HCT116 (cell line): ENCODE measurements at regions not wholly inside any gene's neighbourhood (a gene's known extent, or its start where the extent isn't known, plus 50 kb on each side); places are given as distances from the start of the nearest gene placed in this dataset.

Experiments
- ATAC-seq: fragments of 200-7000 bp; cut with Tn5 transposase; 2 replicates; pipeline ENCODE4 v1.9.1; 2020; ENCODE audit warnings: mild to moderate bottlenecking, moderate library complexity
- BruUV-seq: library from RNA; stranded (reverse); fragments of 400-500 nt; replicated peaks from 2 replicates; lab custom pipeline; 2021; lab: Mats Ljungman, UMichigan
- CTCF ChIA-PET: fragments of 300-600 bp; sonication (Branson Sonifier 250); formaldehyde crosslinking; loops from one replicate; lab custom pipeline; 2021; ENCODE audit warnings: antibody characterized with exemption; lab: Charles Lee
- POLR2A ChIA-PET: fragments of 300-600, 350-600 bp; sonication (Branson Sonifier 250); formaldehyde crosslinking; loops from one replicate; lab custom pipeline; 2021; ENCODE audit warnings: antibody characterized with exemption; lab: Charles Lee
- RAD21 ChIA-PET, 2 experiments: fragments of 300-600 bp; sonication (Branson Sonifier 250); formaldehyde crosslinking; loops; one replicate each; lab custom pipeline; 2023; ENCODE audit warnings: low total read pairs in 2 of 2; ENCODE audit not compliant: uncharacterized antibody in 2 of 2, unreplicated experiment in 2 of 2, low non-redundant PET in 1 of 2; lab: Charles Lee
- DNase-seq: peaks from one replicate; pipeline ENCODE4 v3.0.0-alpha.2; 2010; ENCODE audit warnings: low read depth, low spot score
- H2AFZ ChIP-seq: fragments of 200-600 bp; shearing (Covaris generic), sonication (generic); 2 replicates; pipeline ENCODE4 v1.6.1; 2017; ENCODE audit warnings: low read depth, mixed run types, mixed read lengths, antibody characterized with exemption, low read length; ENCODE audit not compliant: poor library complexity, severe bottlenecking
- H3K27ac ChIP-seq: 2 replicates; pipeline ENCODE4 v1.5.1; 2012; ENCODE audit warnings: low read depth, low read length
- H3K27me3 ChIP-seq: fragments of 200-600 bp; sonication (generic); 2 replicates; pipeline ENCODE4 v1.6.1; 2016; ENCODE audit warnings: mixed run types, low read length, mixed read lengths; ENCODE audit not compliant: insufficient read depth
- H3K36me3 ChIP-seq, 2 experiments: fragments of 200-500 bp in 1 of 2; fragments of 200-600 bp in 1 of 2; sonication (Bioruptor generic) in 1 of 2; sonication (generic) in 1 of 2; 2 replicates each; pipeline versions ENCODE4 v1.5.1 to v1.6.1; 2014 to 2016; ENCODE audit warnings: low read length in 2 of 2, inconsistent platforms in 1 of 2, mixed read lengths in 1 of 2, mixed run types in 1 of 2; ENCODE audit not compliant: insufficient read depth in 2 of 2, control insufficient read depth in 1 of 2
- H3K4me1 ChIP-seq, 2 experiments: fragments of 200-600 bp in 1 of 2; sonication (generic) in 1 of 2; 2 replicates each; pipeline versions ENCODE4 v1.5.1 to v1.6.1; 2012 to 2017; ENCODE audit warnings: low read length in 2 of 2, inconsistent platforms in 1 of 2, mild to moderate bottlenecking in 1 of 2, mixed read lengths in 1 of 2, mixed run types in 1 of 2, moderate library complexity in 1 of 2; ENCODE audit not compliant: insufficient read depth in 2 of 2, control insufficient read depth in 1 of 2
- H3K4me2 ChIP-seq: fragments of 200-600 bp; sonication (generic); 2 replicates; pipeline ENCODE4 v1.6.1; 2017; ENCODE audit warnings: mixed run types, low read length, mixed read lengths
- H3K4me3 ChIP-seq, 2 experiments: fragments of 200-600 bp in 1 of 2; sonication (generic) in 1 of 2; replicated peaks in 1 of 2; 2 replicates each; pipeline ENCODE4 v1.5.1; 2011 to 2016; ENCODE audit warnings: low read length in 2 of 2, control low read depth in 1 of 2, low read depth in 1 of 2, mild to moderate bottlenecking in 1 of 2, mixed read lengths in 1 of 2, mixed run types in 1 of 2
- H3K79me2 ChIP-seq: fragments of 200-600 bp; sonication (generic); 2 replicates; pipeline ENCODE4 v1.6.1; 2017; ENCODE audit warnings: mild to moderate bottlenecking, mixed run types, low read length, moderate library complexity, mixed read lengths; ENCODE audit not compliant: insufficient read depth
- H3K9ac ChIP-seq: fragments of 200-600 bp; sonication (generic); 2 replicates; pipeline ENCODE4 v1.6.1; 2016; ENCODE audit warnings: low read length, mixed read lengths
- H3K9me2 ChIP-seq: fragments of 200-600 bp; sonication (generic), shearing (Covaris generic); 2 replicates; pipeline ENCODE4 v1.6.1; 2017; ENCODE audit warnings: mixed run types, mild to moderate bottlenecking, moderate library complexity; ENCODE audit not compliant: insufficient read depth
- H3K9me3 ChIP-seq, 2 experiments: fragments of 200-500 bp in 1 of 2; fragments of 200-600 bp in 1 of 2; sonication (Bioruptor generic) in 1 of 2; sonication (generic) in 1 of 2; 2 replicates each; pipeline ENCODE4 v1.6.1; 2014 to 2017; ENCODE audit warnings: low read length in 2 of 2, mixed read lengths in 2 of 2, inconsistent platforms in 1 of 2, low read depth in 1 of 2, mild to moderate bottlenecking in 1 of 2, mixed run types in 1 of 2, moderate library complexity in 1 of 2; ENCODE audit not compliant: control insufficient read depth in 1 of 2, insufficient read depth in 1 of 2
- H4K20me1 ChIP-seq: fragments of 200-600 bp; sonication (generic), shearing (Covaris generic); 2 replicates; pipeline ENCODE4 v1.6.1; 2017; ENCODE audit warnings: mixed run types, mild to moderate bottlenecking, moderate library complexity; ENCODE audit not compliant: insufficient read depth
- ATF3 ChIP-seq: IDR thresholded peaks from 2 replicates; pipeline ENCODE4 v1.6.1; 2012
- CEBPB ChIP-seq: IDR thresholded peaks from 2 replicates; pipeline ENCODE4 v1.6.1; 2012; ENCODE audit warnings: low read depth
- FOSL1 ChIP-seq: IDR thresholded peaks from 2 replicates; pipeline ENCODE4 v1.6.1; 2012; ENCODE audit warnings: low read depth
- REST ChIP-seq: IDR thresholded peaks from 2 replicates; pipeline ENCODE4 v1.6.1; 2012; ENCODE audit warnings: low read depth
- ZNF274 ChIP-seq: fragments of 200-500 bp; sonication (Bioruptor generic); IDR thresholded peaks from 2 replicates; pipeline ENCODE4 v1.6.1; 2014; ENCODE audit warnings: mild to moderate bottlenecking, low read depth, low read length, inconsistent platforms
- intact Hi-C: fragments of 100-400 bp; cut with micrococcal nuclease; formaldehyde crosslinking; loops from 2 replicates; pipeline ENCODE4 v1.10.0; 2022

GRCh38 chr12:125360540-125360939 lies 295.3 kb downstream of the AACS start:
- CTCF ChIA-PET = no interaction called here
- POLR2A ChIA-PET = no interaction called here
- H3K4me3 ChIP-seq = no peak overlapping the region

More at GRCh38 chr12:125360540-125360939, 295.3 kb downstream of the AACS start:
- H3K9me3 ChIP-seq = no peaks in the 10 kb centered on the region
- no peaks in the 10 kb centered on the region for H3K4me1 ChIP-seq
- no peak overlapping the region for H3K27ac ChIP-seq
- RAD21 ChIA-PET = no interaction called here
- H3K9me2 ChIP-seq = no peaks in the 10 kb centered on the region
- no peaks in the 10 kb centered on the region for H3K36me3 ChIP-seq
- H3K79me2 ChIP-seq = no peaks in the 10 kb centered on the region
- BruUV-seq = no TSS peak
- intact Hi-C loops = no loop called here
- no peaks in the 10 kb centered on the region for H4K20me1 ChIP-seq
- H3K9ac ChIP-seq = no peak overlapping the region
- ATAC-seq (no peak), DNase-seq (no peak)
- H3K4me2 ChIP-seq = no peak overlapping the region
- H3K27me3 ChIP-seq = peaks cover 29% of the 10 kb centered on the region
- no peak for TF ChIP-seq ZNF274
- TF ChIP-seq FOSL1 = no peak
- no peak for TF ChIP-seq REST
- TF ChIP-seq CEBPB = no peak
- no peak for TF ChIP-seq ATF3
- H2AFZ ChIP-seq = no peak overlapping the region
